ENCODE measurements at regions not wholly inside any gene's neighbourhood (a gene's known extent, or its start where the extent isn't known, plus 50 kb on each side); places are given as distances from the start of the nearest gene placed in this dataset.

DNA sequence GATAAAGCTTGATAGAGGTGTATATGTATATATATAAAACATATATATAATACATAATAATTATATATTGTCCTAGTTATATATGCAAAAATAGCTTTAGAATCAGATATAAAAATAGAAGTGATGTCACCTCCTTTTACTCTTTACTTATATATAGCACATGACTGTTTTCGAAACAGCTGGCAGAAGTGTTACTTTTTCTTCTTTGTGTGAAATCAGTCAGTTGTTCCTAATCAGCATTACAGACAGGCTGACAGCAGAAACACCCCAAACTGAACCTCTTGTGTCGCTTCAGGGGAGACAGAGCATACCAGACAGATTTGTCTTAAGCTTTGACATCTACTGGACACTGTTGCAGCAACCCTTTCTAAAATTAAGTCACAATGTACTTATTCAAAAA, 684.9 kb upstream of the CELF2 start:
- no peak for TF ChIP-seq POLR2A (IDR thresholded peaks at IDR 0.05; ENCODE audit: low read length)
- TF ChIP-seq GATA1 (IDR thresholded peaks at IDR 0.05; ENCODE audit: low read depth, low read length) = no peak
